ENCODE measurements at regions not wholly inside any gene's neighbourhood (a gene's known extent, or its start where the extent isn't known, plus 50 kb on each side); places are given as distances from the start of the nearest gene placed in this dataset.

GRCh38 chr4:123217664-123218063 is 178.9 kb upstream of the SPRY1 start:
- no peak for TF ChIP-seq RAD21 (IDR thresholded peaks at IDR 0.05; ENCODE audit: low read depth)
- TF ChIP-seq FOXM1 (IDR thresholded peaks at IDR 0.05; ENCODE audit: borderline replicate concordance, low read depth): no peak
- no peak for TF ChIP-seq TAF1 (IDR thresholded peaks at IDR 0.05; ENCODE audit: low read depth)
- TF ChIP-seq, protein P1, sequence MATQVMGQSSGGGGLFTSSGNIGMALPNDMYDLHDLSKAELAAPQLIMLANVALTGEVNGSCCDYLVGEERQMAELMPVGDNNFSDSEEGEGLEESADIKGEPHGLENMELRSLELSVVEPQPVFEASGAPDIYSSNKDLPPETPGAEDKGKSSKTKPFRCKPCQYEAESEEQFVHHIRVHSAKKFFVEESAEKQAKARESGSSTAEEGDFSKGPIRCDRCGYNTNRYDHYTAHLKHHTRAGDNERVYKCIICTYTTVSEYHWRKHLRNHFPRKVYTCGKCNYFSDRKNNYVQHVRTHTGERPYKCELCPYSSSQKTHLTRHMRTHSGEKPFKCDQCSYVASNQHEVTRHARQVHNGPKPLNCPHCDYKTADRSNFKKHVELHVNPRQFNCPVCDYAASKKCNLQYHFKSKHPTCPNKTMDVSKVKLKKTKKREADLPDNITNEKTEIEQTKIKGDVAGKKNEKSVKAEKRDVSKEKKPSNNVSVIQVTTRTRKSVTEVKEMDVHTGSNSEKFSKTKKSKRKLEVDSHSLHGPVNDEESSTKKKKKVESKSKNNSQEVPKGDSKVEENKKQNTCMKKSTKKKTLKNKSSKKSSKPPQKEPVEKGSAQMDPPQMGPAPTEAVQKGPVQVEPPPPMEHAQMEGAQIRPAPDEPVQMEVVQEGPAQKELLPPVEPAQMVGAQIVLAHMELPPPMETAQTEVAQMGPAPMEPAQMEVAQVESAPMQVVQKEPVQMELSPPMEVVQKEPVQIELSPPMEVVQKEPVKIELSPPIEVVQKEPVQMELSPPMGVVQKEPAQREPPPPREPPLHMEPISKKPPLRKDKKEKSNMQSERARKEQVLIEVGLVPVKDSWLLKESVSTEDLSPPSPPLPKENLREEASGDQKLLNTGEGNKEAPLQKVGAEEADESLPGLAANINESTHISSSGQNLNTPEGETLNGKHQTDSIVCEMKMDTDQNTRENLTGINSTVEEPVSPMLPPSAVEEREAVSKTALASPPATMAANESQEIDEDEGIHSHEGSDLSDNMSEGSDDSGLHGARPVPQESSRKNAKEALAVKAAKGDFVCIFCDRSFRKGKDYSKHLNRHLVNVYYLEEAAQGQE (IDR thresholded peaks at IDR 0.05; ENCODE audit: low read depth): no peak
- TF ChIP-seq USF1 (IDR thresholded peaks at IDR 0.05): no peak
- TF ChIP-seq, protein P2, sequence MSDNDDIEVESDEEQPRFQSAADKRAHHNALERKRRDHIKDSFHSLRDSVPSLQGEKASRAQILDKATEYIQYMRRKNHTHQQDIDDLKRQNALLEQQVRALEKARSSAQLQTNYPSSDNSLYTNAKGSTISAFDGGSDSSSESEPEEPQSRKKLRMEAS (IDR thresholded peaks at IDR 0.05): no peak
- TF ChIP-seq CEBPB (IDR thresholded peaks at IDR 0.05): no peak
- TF ChIP-seq YY1 (IDR thresholded peaks at IDR 0.05; ENCODE audit: low read depth): no peak
